Stromal cell of bone marrow (primary cell): ENCODE measurements at regions not wholly inside any gene's neighbourhood (a gene's known extent, or its start where the extent isn't known, plus 50 kb on each side); places are given as distances from the start of the nearest gene placed in this dataset.
"Not testable (repeated sequence)": the region's sequence is repeated elsewhere in the genome, so short reads cannot be mapped to it uniquely, and the experiment has no call there.

Experiments
- DNase-seq: peaks from one replicate; pipeline ENCODE4 v3.0.0-alpha.2; 2012; ENCODE audit warnings: low read depth

DNA sequence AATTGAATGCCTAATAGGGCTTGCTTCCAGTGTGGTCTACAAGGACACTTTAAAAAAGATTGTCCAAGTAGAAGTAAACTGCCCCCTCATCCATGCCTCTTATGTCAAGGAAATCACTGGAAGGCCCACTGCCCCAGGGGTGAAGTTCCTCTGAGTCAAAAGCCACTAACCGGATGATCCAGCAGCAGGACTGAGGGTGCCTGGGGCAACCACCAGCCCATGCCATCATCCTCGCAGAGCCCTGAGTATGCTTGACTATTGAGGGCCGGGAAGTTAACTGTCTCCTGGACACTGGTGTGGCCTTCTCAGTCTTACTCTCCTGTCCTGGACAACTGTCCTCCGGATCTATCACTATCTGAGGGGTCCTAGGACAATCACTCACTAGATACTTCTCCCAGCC lies 411.5 kb downstream of the TENT5A start:
- DNase-seq: no peak

DNA sequence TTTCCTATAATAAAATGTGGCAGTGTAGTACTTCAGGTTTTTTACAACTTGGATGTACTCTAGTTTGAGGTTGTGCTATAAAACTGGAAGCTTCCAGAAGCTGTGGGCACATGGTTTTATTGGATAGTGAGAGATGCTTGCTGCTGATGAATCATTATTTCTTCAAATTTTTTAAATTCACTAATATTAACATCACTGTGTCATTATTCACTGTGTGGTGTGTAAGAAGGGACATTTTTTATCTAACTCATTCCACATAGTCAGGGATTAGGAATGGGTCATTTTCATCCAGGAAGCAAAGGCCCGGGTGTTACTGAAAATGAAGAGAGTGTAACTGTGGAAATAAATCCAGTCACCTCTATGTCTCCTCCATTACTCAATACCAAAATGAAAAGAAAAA lies 421.0 kb downstream of the TENT5A start:
- DNase-seq: peak; percentile 20

DNA sequence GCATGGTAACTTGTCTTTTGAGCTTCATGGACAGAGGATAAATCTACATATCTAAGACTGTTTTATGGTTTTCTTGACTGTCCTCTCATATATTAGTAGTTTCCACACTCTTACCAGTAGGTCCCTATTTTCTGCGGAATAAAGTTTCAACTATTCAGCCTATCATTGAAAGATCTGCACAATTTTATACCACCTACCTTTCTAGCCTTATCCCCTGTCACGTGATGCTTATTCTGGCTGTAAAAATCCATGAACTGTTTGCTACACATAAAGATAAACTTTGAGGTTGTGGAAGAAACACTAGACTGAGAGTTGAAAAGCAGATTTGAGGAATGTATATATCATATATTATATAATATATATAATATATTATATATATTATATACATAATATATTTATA lies 423.8 kb downstream of the TENT5A start:
- no peak for DNase-seq

DNA sequence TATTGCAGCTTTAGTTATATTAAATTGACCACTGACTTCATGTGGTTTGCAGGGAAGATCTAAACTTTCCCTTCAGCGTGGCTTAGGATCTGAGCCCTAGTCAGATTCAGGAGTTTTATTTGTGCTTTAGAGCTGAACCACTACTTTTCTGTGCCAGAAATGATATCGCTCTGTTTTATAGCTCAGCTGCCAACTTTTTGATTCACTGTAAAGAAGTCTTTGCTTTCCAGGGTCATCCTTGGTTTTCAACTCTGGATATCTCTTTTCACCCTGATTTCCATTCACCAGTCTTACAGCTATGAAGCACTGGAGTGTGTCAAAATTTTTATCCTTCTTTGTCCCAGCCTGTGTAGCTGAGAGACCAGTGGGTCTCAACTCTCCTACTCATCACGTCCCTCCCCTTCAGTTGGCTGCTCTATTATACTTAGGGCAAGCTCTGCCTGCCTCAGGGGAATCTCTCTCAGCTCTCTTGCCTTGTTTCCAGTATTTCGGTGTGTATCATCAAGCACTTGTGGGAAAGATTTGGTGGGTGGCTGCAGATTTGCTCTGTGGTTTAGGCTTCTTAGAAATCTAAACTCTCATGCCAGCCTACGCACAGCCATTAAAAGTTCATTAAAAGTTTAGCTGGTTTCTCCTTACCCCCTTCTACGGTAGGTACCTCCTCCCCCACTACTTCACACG lies 425.5 kb downstream of the TENT5A start:
- peak; percentile 97 for DNase-seq

DNA sequence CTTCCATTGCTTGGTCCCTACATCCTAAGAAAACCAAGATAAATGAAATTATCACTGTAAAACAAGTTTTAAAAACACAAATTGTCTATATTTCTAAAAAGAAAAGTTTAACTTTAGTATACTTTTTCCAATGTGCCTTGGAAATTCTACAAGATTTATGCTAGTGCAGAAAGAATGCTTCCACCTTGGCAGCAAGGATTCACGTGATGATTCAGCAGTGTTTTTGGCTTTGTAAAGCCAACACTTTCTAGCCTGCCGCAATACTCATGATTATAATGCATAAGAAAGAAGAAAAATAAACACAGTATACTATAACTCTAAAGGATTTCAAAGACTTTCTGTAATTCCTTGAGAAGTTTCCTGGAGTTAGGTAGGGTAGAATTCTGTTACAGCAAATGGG lies 442.7 kb downstream of the TENT5A start:
- no peak for DNase-seq

DNA sequence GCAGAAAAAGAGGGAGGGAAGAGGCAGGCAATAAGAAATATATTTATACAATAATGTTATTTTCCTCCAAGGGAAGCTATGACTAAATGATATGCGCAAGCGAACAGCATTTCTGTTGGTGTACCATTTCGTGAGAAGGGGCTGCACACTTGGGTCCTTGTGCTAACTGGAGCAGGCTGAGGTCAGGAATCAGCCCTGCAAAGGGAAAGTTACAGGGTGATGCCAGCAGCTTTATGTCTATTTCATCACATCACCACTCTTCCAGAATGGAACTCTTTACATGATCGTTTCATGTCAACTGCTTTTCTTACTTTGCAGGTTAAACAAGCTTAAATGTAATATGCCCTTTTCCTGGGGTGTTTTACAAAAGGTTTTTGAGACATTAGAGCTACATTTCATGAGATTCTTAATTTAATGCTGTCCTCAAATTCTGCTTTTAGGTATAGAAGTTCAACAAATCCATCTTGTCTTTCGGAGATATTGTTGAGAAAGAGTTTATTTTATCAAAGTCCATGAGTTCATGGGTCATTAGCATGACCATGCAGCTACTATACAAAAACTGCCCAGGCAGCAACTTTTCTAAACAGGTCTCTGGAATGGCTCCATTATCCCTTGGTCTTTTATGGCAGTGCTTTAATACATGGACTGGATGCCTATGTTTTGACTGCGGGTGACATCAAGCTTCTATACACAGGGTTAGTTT lies 443.8 kb downstream of the TENT5A start:
- no peak for DNase-seq

DNA sequence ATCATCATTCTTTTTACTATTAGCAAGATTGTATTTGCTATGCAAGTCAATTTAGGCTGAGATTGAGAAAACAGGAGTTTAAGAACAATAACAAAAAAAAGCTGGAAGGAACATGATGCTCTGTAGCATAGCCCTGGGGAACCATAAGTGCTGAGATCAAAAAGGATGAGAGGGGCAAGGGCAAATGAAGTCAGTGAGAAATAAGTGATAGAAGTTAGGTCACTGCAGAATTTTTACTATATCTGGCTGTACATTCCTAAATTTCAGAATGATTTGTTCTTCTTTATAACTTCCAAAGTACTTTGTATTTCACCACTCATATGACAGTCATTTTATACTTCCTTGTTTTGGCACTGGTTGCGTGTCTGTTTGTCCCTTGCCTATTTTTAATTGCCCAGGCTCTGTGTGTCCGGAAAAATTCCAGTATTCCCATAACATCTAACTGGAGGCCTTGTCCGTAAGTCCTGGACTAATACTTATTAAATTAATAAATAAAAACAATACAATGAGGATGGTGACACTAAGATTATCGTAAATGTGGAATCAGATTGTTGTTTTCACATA lies 444.7 kb downstream of the TENT5A start:
- DNase-seq: no peak

DNA sequence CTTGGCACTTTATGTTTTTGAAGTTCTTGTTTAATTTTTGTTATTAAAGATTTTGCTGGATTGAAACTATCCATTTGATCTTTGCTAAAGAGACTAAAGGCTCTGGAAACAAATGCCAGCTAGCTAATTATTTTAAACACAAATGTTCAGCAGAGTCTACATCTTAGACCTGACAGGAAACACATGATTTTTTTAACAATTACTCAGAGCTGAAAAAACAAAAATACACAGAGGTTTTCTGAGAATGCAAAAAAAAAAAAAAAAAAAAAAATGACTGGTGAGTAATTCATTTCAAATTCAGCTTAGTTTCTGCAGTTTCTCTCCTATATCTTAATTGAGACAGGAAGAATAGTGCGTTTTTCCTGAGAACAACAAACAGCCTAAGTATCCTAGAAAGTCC lies 448.0 kb downstream of the TENT5A start:
- DNase-seq: peak; percentile 22

DNA sequence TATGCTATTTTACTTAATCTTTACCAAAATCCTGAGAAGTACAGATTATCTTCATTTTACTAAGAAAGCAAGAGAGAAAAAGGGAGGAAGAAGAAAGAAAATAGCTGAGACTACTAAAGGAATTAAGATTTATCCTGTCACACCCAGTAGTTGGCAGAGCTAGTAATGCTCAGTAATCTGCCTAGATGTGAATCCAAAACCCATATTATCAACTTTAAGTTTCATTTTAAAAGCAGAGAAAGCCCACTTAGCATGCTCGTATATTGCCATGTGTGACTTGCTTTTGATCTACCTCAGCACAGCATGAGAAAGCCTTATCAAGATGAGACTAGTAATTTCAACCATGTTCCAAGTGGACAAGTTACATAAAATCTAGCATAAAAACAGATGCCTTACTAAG lies 451.5 kb downstream of the TENT5A start:
- DNase-seq: no peak

DNA sequence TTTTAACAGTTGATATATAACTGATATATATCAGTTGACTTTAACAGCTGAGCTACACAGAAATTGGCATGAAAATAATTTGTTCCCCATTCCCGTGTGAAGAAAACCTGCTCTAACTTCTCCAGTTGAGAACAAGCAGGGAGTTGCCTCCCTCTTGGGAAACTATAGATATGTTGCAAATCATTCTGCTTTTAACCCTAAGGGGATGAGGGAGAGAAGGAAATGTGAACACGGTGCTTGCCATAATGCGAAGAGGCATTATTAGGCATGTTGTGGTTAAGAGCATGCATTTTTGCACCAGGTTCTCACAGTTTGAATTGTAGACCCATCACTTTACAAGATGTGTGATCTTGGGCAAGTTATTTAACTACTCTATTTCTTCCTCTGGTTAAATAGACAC lies 453.7 kb downstream of the TENT5A start:
- DNase-seq: no peak

DNA sequence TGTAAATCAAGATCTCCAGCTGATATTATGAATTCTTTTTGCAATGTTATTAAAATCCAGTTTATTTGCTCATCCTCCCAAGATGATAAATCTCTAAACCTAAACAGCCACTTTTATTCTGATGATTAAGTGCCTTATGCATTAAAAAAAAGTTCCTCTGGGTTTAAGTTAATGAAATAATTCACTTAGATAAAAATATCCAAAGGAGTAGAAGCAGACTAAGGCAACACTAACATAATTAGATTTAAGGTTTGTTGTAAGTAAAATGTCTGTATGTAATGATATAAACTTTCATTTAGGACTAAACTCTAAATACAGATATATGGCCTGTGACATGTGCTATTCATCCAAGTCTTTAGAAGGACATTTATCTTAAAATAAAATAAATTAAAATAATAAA lies 457.2 kb downstream of the TENT5A start:
- DNase-seq: no peak

DNA sequence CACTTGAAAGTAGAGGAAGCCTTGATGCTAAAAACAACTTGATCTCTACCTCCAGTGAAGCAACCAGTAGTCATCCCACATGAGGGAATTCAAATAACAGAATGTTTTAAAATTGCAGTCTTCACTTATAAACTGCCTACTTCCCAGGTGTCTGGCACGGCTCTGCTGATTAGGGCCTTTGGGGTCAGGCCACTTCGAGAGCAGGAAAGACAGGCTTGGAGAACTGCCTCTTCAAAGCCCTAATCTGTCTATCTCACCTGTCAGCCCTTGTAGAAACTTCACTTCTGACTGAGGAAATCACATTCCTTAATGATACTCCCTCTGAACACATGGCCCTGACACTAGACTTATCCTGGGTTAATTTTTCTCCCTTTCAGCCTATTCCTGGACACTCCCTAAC lies 458.6 kb downstream of the TENT5A start:
- no peak for DNase-seq

DNA sequence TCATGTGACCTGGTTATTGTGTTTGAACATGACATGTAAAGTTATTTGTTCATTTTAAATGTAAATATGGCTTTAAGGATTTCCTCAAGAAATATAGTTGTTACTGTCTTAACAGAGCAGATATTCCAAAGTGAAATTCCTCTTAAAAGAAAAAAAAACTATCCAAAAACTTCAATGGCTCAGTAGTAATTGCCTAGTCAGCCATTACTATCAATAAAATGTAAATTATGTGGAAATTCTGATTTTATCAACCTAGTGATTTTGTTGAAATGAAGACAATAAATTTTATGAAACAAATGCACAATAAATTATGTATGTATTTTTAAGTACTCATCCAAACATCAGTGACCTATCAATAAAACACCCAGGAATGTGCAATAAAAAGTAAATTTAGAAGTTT lies 463.3 kb downstream of the TENT5A start:
- no peak for DNase-seq

DNA sequence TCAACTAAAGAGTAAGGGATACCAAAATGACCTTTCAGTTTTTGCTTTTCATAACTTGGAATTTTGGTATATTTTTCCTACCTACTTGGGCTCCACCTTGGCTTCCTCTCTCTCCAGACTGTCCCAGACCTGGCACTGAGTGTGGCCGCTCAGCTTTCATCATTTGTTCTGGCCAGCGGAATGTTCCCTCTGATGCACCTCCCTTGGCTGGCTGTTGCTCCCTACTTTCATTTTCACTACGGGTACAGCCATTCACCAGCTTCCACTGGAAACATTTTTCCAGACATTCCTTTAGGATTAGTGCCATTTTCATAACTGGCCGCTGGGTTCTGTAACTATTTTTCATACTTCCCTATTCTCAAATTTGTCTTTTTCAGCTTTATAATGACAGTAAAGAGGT lies 487.4 kb downstream of the TENT5A start:
- peak; percentile 67 for DNase-seq

DNA sequence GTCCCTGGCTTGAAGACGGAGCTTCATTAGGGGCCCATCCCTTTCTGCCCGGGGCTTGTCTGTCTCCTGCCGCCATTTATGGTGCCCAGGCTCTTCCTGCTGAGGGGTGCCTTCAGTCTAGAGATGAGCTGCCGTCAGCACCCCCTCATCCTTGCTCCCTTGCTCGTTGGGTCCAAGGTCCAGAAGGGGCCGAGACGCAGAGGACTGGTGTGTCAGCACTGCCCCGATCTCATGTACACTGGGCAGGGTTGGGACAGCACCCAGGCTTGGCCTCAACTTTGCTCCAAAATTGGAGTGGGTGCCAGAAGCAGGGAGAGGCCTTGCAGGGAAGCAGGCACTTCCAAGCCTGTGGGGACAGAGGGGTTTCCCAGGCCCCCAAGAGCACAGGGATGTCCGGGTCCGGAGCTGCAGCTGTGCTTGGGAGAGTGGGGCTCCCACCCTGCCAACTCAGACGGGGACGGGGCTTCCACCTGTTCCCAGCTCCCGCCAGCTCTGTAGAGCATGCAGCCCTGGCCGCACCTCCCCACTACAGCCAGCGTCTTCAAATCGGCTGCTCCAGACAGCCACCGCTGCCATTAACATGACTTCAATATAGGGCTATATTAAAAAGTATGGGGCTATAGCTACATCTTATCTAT lies 488.8 kb downstream of the TENT5A start:
- no peak for DNase-seq

DNA sequence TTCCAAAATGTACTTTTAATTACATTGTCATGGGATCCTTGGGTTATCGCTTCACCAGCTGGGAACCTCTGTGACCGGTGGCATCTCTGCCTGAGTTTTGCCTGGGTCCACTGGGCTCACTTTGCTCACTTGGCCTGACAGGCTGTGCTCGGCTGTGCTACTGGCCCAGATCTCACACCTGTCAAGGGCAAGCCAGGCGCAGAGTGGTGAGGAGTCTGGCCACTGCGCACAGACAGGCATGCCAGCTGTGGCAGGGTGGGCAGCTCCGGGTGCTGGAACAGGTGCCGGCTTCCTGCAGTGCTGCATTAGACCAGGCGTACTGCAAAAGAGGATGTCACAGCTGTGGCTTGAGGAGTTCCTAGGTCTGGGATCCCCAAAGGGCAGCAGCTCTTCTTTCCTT lies 489.8 kb downstream of the TENT5A start:
- no peak for DNase-seq

DNA sequence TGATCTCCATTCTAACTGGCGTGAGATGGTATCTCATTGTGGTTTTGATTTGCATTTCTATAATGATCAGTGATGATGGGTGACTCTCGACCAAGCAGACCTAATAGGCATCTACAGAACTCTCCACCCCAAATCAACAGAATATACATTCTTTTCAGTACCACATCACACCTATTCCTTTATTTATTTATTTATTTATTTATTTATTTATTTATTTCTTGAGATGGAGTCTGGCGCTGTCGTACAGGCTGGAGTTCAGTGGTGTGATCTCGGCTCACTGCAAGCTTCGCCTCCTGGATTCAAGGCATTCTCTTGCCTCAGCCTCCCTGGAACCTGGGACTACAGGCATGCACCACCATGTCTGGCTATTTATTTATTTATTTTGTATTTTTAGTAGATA lies 496.3 kb downstream of the TENT5A start:
- not testable (repeated sequence) for DNase-seq

DNA sequence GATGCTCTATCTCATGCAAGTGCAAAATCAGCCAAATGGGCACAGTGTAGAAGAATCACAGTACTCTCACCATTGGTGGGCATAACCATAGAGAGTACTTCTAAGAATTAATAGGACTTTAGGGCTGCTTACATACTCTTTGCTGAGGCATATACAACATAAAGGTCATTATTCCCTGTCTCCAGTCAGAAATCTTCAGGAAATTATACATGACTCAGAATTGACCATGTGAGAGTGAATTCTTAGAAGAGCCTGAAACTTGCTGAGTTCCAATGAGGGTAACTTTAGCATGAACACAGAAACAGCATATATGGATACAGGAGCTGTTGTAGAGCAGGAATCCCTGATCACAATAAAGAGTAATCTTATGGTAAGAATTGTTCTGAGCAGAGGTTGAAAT lies 498.7 kb downstream of the TENT5A start:
- no peak for DNase-seq

DNA sequence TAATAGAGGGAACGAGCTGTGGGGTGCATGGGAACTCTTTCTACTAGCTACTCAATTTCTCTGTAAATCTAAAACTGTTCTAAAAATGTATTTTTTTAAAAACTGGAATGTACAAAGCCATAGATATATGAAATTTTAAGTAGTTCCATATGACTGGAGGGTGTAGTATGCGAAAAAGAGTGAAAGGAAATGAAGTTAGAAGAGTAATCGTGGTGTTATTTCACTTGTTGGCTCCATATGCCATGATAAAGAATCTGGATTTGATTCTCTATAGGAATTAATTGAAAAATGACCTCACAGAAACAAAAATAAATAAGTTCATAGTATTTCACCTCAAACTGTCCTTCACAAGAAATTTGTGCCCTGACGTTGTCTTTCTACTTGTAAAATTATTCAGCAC lies 500.2 kb downstream of the TENT5A start:
- no peak for DNase-seq

DNA sequence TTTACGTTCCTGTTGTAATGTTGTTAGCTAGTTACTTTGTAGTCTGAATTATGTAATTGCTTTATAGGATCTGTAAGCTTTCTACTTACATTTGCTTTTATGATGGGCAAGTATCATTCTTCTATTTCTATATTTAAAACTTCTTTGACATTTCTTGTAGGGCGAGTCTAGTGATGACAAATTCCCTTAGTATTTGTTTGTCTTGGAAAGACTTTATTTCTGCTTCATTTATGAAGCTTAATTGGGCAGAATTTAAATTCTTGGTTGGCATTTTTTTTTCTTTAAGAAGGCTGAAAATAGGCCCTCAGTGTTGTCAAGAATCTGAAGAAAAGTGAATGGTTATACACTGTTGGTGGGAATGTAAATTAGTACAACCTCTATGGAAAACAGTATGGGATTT lies 506.3 kb downstream of the TENT5A start:
- DNase-seq: no peak

DNA sequence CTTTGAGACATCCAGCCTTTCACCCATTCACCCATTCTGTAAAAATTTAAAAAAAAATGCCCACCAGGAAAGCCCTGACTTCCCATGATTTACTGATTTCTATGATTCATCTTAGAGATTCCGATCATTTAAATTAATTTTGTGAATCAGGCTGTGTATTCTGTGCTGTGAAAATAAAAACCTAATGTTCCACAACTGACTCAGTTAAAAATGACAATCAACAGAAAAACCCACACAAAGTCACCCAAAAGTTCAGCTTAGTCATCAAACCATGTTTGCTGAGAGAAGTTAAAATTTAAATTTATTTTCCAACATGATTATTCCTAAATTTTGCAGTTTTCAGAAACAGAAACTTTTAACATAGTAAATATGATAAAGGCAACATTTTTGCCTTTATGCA lies 509.9 kb downstream of the TENT5A start:
- DNase-seq: peak; percentile 70

DNA sequence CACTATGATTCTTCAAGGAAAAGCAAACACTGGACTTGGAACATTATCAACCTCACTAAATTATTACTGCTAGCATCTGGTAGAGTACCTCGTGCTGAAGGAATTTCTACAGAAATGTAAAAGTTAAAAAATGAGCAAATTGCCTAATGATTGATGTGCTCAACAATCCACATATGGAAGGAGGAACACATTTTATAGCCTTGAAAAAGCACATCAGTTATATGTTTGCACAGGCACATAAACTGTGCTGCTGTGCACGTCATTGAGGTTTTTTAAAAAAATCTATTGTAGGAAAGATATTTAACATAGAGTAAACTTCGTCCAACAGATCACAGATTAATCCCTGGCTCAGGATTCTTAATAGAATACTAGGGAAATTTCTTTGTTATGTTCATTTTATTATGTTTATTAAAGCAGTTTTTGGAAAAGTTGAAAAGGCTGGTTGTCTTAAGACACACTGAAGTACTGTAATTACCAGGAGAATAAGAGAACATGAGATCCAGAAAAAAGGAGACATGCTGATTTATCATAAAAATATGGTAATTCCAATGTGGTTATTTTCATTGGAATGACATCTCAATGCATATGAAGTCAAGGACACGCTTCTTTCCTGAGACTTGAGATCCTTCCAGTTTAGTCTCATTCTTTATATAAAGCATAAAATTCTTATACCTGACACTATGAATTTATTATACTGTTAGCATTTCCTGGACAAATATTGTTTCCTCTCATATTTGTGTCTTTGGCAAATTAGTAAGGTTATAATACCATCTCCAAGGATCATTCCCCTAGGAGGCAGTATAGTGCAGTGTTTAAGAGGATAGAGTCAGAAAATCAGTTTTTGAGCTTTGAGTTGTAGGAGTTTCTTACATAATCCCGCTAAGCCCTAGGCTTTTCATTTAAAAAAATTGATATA lies 511.1 kb downstream of the TENT5A start:
- DNase-seq: peak; percentile 65
